ENCODE measurements at regions not wholly inside any gene's neighbourhood (a gene's known extent, or its start where the extent isn't known, plus 50 kb on each side); places are given as distances from the start of the nearest gene placed in this dataset.
A peak's percentile ranks its signal among the peaks of the same experiment; 100 is the strongest.

DNA sequence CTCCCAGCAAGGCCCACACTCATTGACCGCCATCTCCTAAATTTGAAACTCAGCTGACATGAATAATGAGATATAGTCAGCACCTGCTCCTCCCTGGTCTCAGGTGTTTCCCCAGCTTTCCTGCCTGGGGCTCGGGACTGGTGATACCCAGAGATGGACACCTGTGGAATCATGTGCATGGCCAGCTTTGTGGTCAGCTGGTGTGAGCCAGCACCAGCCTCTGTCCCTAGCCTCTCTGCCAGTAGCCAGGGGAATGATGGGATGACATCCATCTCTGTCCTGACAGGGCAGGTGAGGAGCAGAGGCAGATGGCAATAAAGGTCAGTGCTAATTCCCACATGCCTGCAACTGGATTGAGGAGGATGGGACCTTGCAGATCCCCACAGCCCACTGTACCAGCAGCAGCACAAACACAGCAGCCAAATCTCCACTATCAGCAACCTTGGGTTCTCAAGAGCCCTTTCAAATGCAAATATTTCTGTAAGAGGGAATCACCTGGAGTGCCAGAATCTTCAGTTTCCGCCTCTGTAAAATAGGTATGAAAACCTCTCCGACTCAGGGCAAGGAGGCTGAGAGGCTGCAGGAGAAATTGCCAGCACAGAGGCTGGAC lies 329.2 kb upstream of the ZMIZ1 start:
- no peaks in the 10 kb centered on the region for H3K36me3 ChIP-seq
- DNase-seq = no peak
- H3K4me3 ChIP-seq (ENCODE audit: low read depth, low read length) = no peak overlapping the region
- no peaks in the 10 kb centered on the region for H3K9me3 ChIP-seq
- no peaks in the 10 kb centered on the region for H3K27me3 ChIP-seq
- peaks cover 13% of the 10 kb centered on the region for H3K4me1 ChIP-seq
- TF ChIP-seq, protein P1, sequence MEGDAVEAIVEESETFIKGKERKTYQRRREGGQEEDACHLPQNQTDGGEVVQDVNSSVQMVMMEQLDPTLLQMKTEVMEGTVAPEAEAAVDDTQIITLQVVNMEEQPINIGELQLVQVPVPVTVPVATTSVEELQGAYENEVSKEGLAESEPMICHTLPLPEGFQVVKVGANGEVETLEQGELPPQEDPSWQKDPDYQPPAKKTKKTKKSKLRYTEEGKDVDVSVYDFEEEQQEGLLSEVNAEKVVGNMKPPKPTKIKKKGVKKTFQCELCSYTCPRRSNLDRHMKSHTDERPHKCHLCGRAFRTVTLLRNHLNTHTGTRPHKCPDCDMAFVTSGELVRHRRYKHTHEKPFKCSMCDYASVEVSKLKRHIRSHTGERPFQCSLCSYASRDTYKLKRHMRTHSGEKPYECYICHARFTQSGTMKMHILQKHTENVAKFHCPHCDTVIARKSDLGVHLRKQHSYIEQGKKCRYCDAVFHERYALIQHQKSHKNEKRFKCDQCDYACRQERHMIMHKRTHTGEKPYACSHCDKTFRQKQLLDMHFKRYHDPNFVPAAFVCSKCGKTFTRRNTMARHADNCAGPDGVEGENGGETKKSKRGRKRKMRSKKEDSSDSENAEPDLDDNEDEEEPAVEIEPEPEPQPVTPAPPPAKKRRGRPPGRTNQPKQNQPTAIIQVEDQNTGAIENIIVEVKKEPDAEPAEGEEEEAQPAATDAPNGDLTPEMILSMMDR (IDR thresholded peaks at IDR 0.05; ENCODE audit: low read depth, low read length) = no peak

DNA sequence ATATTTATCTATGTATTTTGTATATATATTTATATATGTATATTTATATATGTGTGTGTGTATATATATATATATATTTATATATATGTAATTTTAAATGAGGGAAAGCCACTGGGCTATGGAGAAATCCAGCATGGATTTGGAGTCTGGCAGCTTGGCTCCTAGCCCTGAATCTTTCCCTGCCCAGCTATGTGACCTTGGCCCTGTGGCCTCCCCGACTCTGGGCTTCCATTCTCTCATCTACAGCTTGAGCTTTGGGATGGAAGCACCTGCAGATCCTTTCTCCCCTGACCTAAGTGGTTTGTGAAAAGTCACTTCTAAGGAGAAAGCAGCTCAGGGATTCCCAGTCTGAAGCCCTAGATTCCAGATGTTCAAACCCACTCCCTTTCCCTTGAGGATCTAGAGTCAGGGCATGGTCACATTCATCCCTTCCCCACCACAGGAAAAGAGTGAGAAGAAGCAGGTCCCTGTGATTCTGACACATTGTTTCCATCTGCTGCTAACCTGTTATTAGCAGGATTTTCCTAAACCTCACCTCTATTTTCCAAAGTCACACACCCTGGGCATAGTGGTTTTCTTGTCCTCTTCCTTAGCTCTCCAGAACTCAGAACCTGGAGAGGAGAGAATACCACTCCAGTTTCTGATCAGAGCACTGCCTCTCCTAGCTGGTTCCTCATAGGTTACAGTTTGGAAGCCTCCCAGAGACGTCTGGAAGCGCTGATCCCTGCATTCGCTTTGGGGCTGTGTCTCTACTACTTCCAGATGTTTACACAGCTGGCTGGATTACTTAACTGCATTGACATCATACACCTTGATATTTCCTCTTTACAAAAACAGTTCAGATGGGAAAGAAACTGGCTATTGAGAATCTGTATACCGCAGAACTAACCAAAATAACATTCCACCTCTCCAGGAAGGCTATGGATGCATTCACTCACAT lies 327.5 kb upstream of the ZMIZ1 start:
- peaks cover 30% of the 10 kb centered on the region for H3K4me1 ChIP-seq
- no peaks in the 10 kb centered on the region for H3K9me3 ChIP-seq
- TF ChIP-seq, protein P1 (IDR thresholded peaks at IDR 0.05; ENCODE audit: low read depth, low read length) = no peak
- no peaks in the 10 kb centered on the region for H3K27me3 ChIP-seq
- DNase-seq = no peak
- no peak overlapping the region for H3K4me3 ChIP-seq (ENCODE audit: low read depth, low read length)
- no peaks in the 10 kb centered on the region for H3K36me3 ChIP-seq

DNA sequence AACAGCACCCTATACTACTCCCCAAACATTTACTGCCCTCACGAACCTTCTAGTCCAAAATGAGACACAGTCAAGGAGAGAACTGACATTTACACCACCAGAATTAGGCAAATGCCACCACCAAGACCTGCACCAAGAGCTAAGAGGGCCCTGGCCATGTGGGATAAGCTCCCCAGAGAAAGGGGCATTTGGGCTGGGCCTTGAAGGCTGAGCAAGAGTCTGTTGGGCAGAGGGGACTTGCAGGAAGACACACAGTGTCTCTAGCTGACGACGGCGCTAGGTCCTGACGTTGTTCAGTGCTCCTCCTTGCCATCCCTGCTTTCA lies 326.4 kb upstream of the ZMIZ1 start:
- H3K4me3 ChIP-seq (ENCODE audit: low read depth, low read length) = no peak overlapping the region
- TF ChIP-seq, protein P1 (IDR thresholded peaks at IDR 0.05; ENCODE audit: low read depth, low read length) = no peak

DNA sequence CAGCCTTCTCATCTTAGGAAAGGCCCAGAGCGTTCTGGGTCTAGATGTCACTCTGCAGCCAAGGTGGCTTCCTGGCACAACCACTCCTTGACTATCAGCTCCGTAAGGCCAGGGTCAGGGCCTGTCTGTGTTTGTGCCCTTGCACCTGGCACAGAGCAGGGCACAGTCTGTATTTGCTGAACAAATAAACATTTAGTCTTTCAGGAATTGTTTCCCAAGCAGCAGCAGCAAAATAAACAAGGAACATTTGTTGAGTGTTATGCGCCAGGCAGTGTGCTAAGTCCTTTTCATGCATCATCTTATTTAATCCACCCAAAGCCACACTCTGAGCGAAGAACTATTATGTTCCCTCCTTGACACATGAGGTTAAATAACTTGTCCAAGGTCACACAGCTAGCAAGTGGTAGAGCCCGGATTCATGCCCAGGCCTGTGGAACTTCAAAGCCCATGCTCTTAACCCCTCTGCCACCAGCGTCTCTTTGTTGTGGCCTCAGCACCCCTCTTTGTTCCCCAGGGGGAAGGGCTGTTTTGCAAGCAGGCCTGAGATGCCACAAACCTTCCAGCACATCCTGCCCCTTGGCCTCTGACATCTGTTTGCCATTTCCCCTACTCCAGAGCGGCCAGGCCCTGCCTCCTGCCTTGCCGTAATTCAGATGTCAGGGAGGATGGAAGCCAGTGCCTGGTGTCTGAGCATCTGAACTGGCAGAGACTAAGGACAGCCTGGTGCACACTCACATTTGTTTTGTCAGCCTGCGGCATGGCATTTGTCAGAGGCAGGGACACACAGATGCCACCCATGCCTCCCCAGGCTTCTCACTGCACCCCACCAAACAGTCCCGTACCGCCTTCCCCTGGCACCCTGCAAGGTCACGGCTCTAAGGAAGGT lies 325.8 kb upstream of the ZMIZ1 start:
- no peaks in the 10 kb centered on the region for H3K27me3 ChIP-seq
- H3K4me3 ChIP-seq (ENCODE audit: low read depth, low read length) = no peak overlapping the region
- TF ChIP-seq, protein P1 (IDR thresholded peaks at IDR 0.05; ENCODE audit: low read depth, low read length) = no peak
- no peaks in the 10 kb centered on the region for H3K9me3 ChIP-seq
- no peaks in the 10 kb centered on the region for H3K36me3 ChIP-seq
- peak; percentile 69 for DNase-seq
- peaks cover 33% of the 10 kb centered on the region for H3K4me1 ChIP-seq

More for the DNA sequence above, 326.4 kb upstream of the ZMIZ1 start:
- DNase-seq = no peak
- Histone ChIP-seq H3K4me1 (peaks cover 33% of the 10 kb centered on the region), H3K9me3 (no peaks in the 10 kb centered on the region), H3K27me3 (no peaks in the 10 kb centered on the region), H3K36me3 (no peaks in the 10 kb centered on the region)

DNA sequence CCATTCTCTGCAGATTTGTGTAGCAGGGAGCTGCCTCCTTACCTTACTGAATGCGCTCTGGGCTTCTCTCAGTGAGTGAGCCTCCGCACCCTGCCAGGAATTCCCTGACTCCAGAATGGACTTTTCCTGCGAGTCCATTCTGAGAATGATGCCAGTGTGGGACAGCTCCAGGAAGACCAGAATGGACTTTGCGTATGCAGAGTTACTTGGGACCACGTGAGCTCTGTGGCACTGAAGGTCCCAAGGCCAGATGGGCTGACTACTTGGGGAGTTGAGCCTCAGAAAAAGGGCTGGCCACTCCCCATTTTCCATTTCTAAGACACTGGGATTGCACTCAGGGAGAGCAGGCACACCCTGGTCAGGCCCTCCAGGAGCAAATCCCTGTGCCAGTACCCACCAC lies 324.7 kb upstream of the ZMIZ1 start:
- H3K36me3 ChIP-seq = no peaks in the 10 kb centered on the region
- H3K27me3 ChIP-seq = no peaks in the 10 kb centered on the region
- no peaks in the 10 kb centered on the region for H3K9me3 ChIP-seq
- H3K4me1 ChIP-seq = peaks cover 33% of the 10 kb centered on the region
- H3K4me3 ChIP-seq (ENCODE audit: low read depth, low read length) = no peak overlapping the region
- TF ChIP-seq, protein P1 (IDR thresholded peaks at IDR 0.05; ENCODE audit: low read depth, low read length) = no peak
- DNase-seq = no peak
